T-helper 1 cell treated with Interleukin-12 subunit alpha and Interleukin-12 subunit beta and Interleukin-4 antibody, amounts not matched to agents 30 μg/mL and 1 μg/mL, for 36 hours (primary cell): ENCODE measurements at regions not wholly inside any gene's neighbourhood (a gene's known extent, or its start where the extent isn't known, plus 50 kb on each side); places are given as distances from the start of the nearest gene placed in this dataset.

Source experiments
- H3K27ac Mint-ChIP-seq: one replicate; pipeline ENCODE4 v1.8.0; 2021; ENCODE audit warnings: mild to moderate bottlenecking, mixed read lengths
- H3K27me3 Mint-ChIP-seq: one replicate; pipeline ENCODE4 v1.8.0; 2021; ENCODE audit warnings: low read depth, mixed read lengths
- H3K36me3 Mint-ChIP-seq: one replicate; pipeline ENCODE4 v1.8.0; 2021; ENCODE audit warnings: low read depth, mixed read lengths
- H3K4me1 Mint-ChIP-seq: one replicate; pipeline ENCODE4 v1.8.0; 2021; ENCODE audit warnings: low read depth, mixed read lengths
- H3K4me3 Mint-ChIP-seq: one replicate; pipeline ENCODE4 v1.8.0; 2021; ENCODE audit warnings: mild to moderate bottlenecking, moderate library complexity, mixed read lengths
- H3K9me3 Mint-ChIP-seq: one replicate; pipeline ENCODE4 v1.8.0; 2021; ENCODE audit warnings: mixed read lengths

GRCh38 chr4:66658809-66659208 lies 886.5 kb downstream of the CENPC start:
- no peaks in the 10 kb centered on the region for H3K4me1 Mint-ChIP-seq

GRCh38 chr4:66655505-66655904 lies 889.8 kb downstream of the CENPC start:
- H3K36me3 Mint-ChIP-seq: no peaks in the 10 kb centered on the region
- H3K4me1 Mint-ChIP-seq: no peaks in the 10 kb centered on the region
- no peak overlapping the region for H3K4me3 Mint-ChIP-seq
- H3K27me3 Mint-ChIP-seq: no peaks in the 10 kb centered on the region
- H3K27ac Mint-ChIP-seq: no peak overlapping the region
- H3K9me3 Mint-ChIP-seq: no peaks in the 10 kb centered on the region

More at GRCh38 chr4:66658809-66659208, 886.5 kb downstream of the CENPC start:
- Mint-ChIP-seq H3K9me3 (no peaks in the 10 kb centered on the region), H3K27ac (no peak overlapping the region), H3K36me3 (no peaks in the 10 kb centered on the region), H3K4me3 (no peak overlapping the region), H3K27me3 (no peaks in the 10 kb centered on the region)

- Mint-ChIP-seq H3K4me1 (no peaks in the 10 kb centered on the region), H3K27me3 (no peaks in the 10 kb centered on the region), H3K27ac (no peak overlapping the region), H3K9me3 (no peaks in the 10 kb centered on the region), H3K4me3 (no peak overlapping the region), H3K36me3 (no peaks in the 10 kb centered on the region)
These were observed 891.4 kb downstream of the CENPC start for GRCh38 chr4:66653937-66654336.

DNA sequence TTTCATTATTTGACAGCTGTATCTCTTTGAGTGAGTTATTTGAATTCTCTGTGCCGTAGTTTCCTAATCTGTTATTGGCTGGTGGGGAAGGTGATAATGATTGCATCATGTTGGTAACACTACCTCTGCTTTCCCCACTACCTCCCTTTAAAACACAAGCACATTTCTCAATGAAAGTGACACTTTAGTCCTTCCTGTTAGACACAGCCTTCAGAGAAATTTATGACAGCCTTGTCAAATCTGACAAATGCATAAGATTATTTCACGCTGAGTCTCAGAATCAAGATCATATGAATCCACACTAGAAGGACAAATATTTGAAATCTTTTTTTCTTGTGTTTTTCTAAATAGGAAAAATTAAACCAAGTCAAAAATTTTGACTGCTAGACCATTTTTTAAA lies 896.1 kb downstream of the CENPC start:
- H3K9me3 Mint-ChIP-seq: no peaks in the 10 kb centered on the region
- H3K27ac Mint-ChIP-seq: no peak overlapping the region
- no peaks in the 10 kb centered on the region for H3K27me3 Mint-ChIP-seq
- H3K4me1 Mint-ChIP-seq: no peaks in the 10 kb centered on the region
- no peak overlapping the region for H3K4me3 Mint-ChIP-seq
- H3K36me3 Mint-ChIP-seq: no peaks in the 10 kb centered on the region

DNA sequence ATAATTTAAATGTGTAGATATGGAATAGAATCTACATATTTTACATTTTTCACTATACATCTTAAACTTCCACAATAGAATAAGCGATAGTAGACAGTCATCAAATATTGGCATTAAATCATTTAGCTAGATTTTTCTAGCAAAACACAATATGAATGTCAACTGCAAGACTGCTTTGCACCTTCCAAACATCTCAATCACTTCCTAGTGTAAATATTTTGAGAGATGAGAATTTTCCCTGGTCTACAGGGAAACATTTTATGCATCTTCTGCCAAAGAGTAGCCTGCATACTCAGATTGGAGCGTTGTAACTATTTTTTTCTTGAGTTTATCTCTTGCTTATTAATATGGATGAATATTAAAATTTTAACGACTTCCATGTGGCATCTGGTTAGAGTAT lies 897.4 kb downstream of the CENPC start:
- no peaks in the 10 kb centered on the region for H3K36me3 Mint-ChIP-seq
- H3K27me3 Mint-ChIP-seq: no peaks in the 10 kb centered on the region
- no peaks in the 10 kb centered on the region for H3K4me1 Mint-ChIP-seq
- no peak overlapping the region for H3K27ac Mint-ChIP-seq
- H3K4me3 Mint-ChIP-seq: no peak overlapping the region
- H3K9me3 Mint-ChIP-seq: no peaks in the 10 kb centered on the region

DNA sequence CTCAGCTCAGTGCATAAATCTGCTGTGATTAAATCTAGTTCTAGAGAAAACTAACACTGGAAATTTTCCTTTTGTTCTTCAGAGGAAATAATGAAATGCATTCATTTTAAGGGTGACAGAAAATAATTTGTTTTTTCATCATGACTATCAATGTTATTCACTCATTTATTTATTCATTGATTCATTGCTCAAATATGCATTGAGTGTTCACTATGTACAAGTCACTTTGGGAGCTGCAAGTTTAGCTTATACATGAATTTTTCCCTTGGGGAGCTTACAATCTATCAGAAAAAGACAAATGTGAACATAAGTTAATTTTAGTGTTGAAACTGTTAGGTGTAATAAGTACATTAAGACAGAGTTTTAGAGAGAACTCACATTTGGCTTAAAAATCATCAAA lies 897.8 kb downstream of the CENPC start:
- Mint-ChIP-seq H3K4me3 (no peak overlapping the region), H3K36me3 (no peaks in the 10 kb centered on the region), H3K27ac (no peak overlapping the region)

GRCh38 chr4:66640233-66640990 lies 904.9 kb downstream of the CENPC start:
- H3K4me3 Mint-ChIP-seq: no peak overlapping the region
- H3K4me1 Mint-ChIP-seq: no peaks in the 10 kb centered on the region

More for the DNA sequence above, 897.8 kb downstream of the CENPC start:
- no peaks in the 10 kb centered on the region for H3K4me1 Mint-ChIP-seq
- H3K27me3 Mint-ChIP-seq: no peaks in the 10 kb centered on the region
- no peaks in the 10 kb centered on the region for H3K9me3 Mint-ChIP-seq

GRCh38 chr4:66639361-66639760 lies 905.9 kb downstream of the CENPC start:
- Mint-ChIP-seq H3K4me3 (no peak overlapping the region), H3K27me3 (no peaks in the 10 kb centered on the region), H3K36me3 (no peaks in the 10 kb centered on the region), H3K9me3 (peaks cover 3% of the 10 kb centered on the region), H3K27ac (no peak overlapping the region), H3K4me1 (no peaks in the 10 kb centered on the region)

More at GRCh38 chr4:66640233-66640990, 904.9 kb downstream of the CENPC start:
- H3K36me3 Mint-ChIP-seq: no peaks in the 10 kb centered on the region
- peaks cover 3% of the 10 kb centered on the region for H3K9me3 Mint-ChIP-seq
- no peaks in the 10 kb centered on the region for H3K27me3 Mint-ChIP-seq
- no peak overlapping the region for H3K27ac Mint-ChIP-seq

DNA sequence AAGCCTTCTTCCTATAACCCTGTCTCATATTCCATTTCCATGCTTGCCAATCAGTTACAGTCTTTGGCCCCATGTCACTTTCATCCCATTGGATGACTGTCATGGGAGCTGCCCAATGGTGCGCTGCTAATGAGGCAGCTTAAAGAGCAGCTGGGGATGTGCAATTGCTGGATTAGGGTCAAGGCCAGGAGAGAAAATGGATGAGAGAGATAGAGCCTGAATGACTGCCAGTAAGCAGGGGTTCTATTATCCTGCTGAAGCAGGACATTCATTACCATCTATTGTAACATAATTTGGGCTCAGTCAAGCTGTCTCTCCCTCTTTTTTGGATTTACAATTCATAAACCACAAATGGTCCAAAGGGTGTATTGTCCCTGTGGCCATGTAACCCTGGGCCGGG lies 909.0 kb downstream of the CENPC start:
- H3K27me3 Mint-ChIP-seq: no peaks in the 10 kb centered on the region
- no peak overlapping the region for H3K4me3 Mint-ChIP-seq
- H3K4me1 Mint-ChIP-seq: no peaks in the 10 kb centered on the region
- H3K9me3 Mint-ChIP-seq: peaks cover 3% of the 10 kb centered on the region
- no peaks in the 10 kb centered on the region for H3K36me3 Mint-ChIP-seq
- no peak overlapping the region for H3K27ac Mint-ChIP-seq

DNA sequence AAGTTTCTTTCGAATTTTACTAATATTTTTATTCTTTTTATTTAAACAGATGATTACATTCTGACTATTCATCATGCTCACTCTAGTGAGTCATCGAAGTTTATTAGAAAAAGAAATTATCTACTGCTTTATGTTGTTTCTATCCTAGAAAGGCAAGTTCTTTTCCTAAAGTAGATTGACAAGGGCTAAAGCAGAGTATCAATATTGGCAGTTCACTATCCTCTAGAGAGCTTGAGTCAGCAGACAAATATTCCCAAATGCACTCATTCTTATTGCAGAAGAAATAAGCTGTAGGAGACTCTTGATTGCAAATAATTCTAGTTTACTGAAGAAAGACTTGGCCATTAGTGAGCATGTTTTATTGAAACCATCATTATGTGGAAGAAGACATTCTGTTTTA lies 911.8 kb downstream of the CENPC start:
- no peak overlapping the region for H3K27ac Mint-ChIP-seq
- no peaks in the 10 kb centered on the region for H3K4me1 Mint-ChIP-seq
- no peaks in the 10 kb centered on the region for H3K36me3 Mint-ChIP-seq
- no peaks in the 10 kb centered on the region for H3K27me3 Mint-ChIP-seq
- peaks cover 3% of the 10 kb centered on the region for H3K9me3 Mint-ChIP-seq
- H3K4me3 Mint-ChIP-seq: no peak overlapping the region

DNA sequence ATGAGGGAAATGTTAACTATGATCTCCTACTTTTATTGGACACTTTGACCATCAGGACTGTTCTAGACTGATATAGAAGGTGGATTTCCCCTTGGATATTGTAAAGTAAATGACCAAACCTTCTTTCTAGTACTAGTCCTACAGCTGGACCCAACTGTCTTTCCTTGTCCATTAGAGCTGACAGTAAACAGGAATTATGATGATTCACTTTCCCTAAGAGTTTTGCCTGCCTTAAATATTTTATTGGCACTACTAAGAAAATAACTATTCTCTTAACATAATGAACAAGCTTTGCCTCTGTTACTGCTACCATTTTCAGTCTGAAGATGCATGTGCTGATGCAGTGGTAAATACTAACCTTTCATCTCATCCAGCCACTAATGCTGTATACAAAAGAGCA lies 915.4 kb downstream of the CENPC start:
- no peak overlapping the region for H3K27ac Mint-ChIP-seq
- no peak overlapping the region for H3K4me3 Mint-ChIP-seq
- no peaks in the 10 kb centered on the region for H3K4me1 Mint-ChIP-seq
- H3K27me3 Mint-ChIP-seq: no peaks in the 10 kb centered on the region
- no peaks in the 10 kb centered on the region for H3K36me3 Mint-ChIP-seq
- H3K9me3 Mint-ChIP-seq: no peaks in the 10 kb centered on the region

GRCh38 chr4:66628146-66628545 lies 917.2 kb downstream of the CENPC start:
- no peaks in the 10 kb centered on the region for H3K9me3 Mint-ChIP-seq
- H3K27ac Mint-ChIP-seq: no peak overlapping the region
- no peaks in the 10 kb centered on the region for H3K36me3 Mint-ChIP-seq
- no peaks in the 10 kb centered on the region for H3K4me1 Mint-ChIP-seq
- no peaks in the 10 kb centered on the region for H3K27me3 Mint-ChIP-seq
- no peak overlapping the region for H3K4me3 Mint-ChIP-seq

DNA sequence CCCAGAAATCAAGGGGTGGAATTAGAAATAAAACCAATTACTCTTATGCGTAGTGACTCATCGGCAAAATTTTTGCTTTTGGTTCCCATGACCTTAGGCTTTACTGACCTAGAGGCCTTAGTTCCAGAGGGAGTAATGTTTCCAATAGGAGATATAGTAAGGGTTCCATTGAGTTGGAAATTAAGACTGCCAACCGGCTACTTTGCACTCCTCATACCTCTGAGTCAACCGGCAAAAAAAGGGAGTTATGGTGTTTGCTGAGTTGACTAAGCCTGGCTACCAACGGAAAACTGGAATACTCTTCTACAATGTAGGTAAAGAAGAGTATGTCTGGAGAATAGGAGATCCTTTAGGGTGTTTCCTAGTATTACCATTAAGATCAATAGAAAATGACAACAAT lies 919.8 kb downstream of the CENPC start:
- H3K27ac Mint-ChIP-seq: no peak overlapping the region
- no peaks in the 10 kb centered on the region for H3K36me3 Mint-ChIP-seq
- no peaks in the 10 kb centered on the region for H3K4me1 Mint-ChIP-seq
- no peaks in the 10 kb centered on the region for H3K9me3 Mint-ChIP-seq
- no peak overlapping the region for H3K4me3 Mint-ChIP-seq
- H3K27me3 Mint-ChIP-seq: no peaks in the 10 kb centered on the region

DNA sequence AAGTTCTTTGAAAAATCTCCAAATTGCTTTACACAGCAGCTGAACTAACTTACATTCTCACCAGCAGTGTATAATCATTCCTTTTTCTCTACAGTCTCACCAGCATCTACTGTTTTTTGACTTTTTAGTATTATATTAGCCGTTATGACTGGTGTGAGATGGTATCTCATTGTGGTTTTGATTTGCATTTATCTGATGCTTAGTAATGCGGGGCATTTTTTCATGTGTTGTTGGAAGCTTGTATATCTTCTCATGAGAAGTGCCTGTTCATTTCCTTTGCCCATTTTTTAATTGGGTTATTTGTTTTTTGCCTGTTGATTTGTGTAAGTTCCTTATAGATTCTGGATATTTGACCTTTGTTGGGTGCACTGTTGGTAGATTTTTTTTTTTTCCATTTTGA lies 931.7 kb downstream of the CENPC start:
- Mint-ChIP-seq H3K36me3 (no peaks in the 10 kb centered on the region), H3K9me3 (peaks cover 20% of the 10 kb centered on the region), H3K27me3 (no peaks in the 10 kb centered on the region), H3K27ac (no peak overlapping the region), H3K4me3 (no peak overlapping the region), H3K4me1 (no peaks in the 10 kb centered on the region)

- Mint-ChIP-seq H3K4me1 (no peaks in the 10 kb centered on the region), H3K27ac (no peak overlapping the region), H3K27me3 (no peaks in the 10 kb centered on the region), H3K4me3 (no peak overlapping the region), H3K36me3 (no peaks in the 10 kb centered on the region), H3K9me3 (peaks cover 3% of the 10 kb centered on the region)
These were observed 936.3 kb downstream of the CENPC start for GRCh38 chr4:66609014-66609413.

DNA sequence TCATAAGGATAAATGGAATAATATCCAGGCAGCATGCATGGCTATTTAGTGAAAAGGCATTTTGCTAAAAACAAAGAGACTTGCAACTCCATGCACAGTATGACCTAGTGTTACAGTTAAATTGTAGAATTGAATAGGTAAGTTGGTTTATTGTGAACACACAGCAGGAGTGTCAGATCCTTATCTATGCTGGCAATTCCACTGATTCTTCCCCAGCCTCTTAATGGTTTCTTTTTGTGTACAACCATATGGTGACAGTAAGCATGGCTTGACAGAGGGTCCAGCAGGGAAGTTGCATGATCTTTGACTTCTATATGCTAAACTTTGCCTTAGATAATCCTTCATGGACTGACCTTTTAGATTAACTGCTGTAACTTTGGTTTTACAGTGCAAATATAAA lies 936.6 kb upstream of the EPHA5 start:
- H3K4me1 Mint-ChIP-seq: no peaks in the 10 kb centered on the region
- peaks cover 3% of the 10 kb centered on the region for H3K9me3 Mint-ChIP-seq
- H3K36me3 Mint-ChIP-seq: no peaks in the 10 kb centered on the region
- H3K27ac Mint-ChIP-seq: no peak overlapping the region
- no peaks in the 10 kb centered on the region for H3K27me3 Mint-ChIP-seq
- H3K4me3 Mint-ChIP-seq: no peak overlapping the region
